ENCODE measurements at regions not wholly inside any gene's neighbourhood (a gene's known extent, or its start where the extent isn't known, plus 50 kb on each side); places are given as distances from the start of the nearest gene placed in this dataset.

- no peaks in the 10 kb centered on the region for H3K9me1 ChIP-seq (ENCODE audit: insufficient read depth, low read length)
- no peaks in the 10 kb centered on the region for H3K36me3 ChIP-seq (ENCODE audit: control insufficient read depth, insufficient read depth, low read length)
- no peak overlapping the region for H3K4me3 ChIP-seq (ENCODE audit: insufficient read depth, low read depth, low read length)
- no peak overlapping the region for H3K18ac ChIP-seq (ENCODE audit: low read depth, low read length)
- in situ Hi-C loops (cut with MboI; ENCODE audit: low sequenced_read_pairs) (no loop called here), intact Hi-C loops (cut with micrococcal nuclease) (no loop called here), dilution Hi-C loops (cut with HindIII; ENCODE audit: low sequenced_read_pairs, unreplicated experiment) (no loop called here)
- H2AK5ac ChIP-seq (ENCODE audit: low read depth, low read length), result no peak overlapping the region
- no peak overlapping the region for H2BK5ac ChIP-seq (ENCODE audit: low read depth, low read length, poor library complexity, severe bottlenecking)
- H4K91ac ChIP-seq (ENCODE audit: insufficient read depth, low read depth, low read length), result no peak overlapping the region
- no peak overlapping the region for H3K56ac ChIP-seq (ENCODE audit: extremely low read depth, insufficient read depth, low read length)
- no CpG with 5 or more reads among the region's 1 CpG for whole genome bisulfite sequencing, 2 experiments (ENCODE audit: extremely low coverage in 2 of 2, insufficient read length in 1 of 2)
- no peak for TF ChIP-seq SMC3 (IDR thresholded peaks at IDR 0.05; ENCODE audit: low read depth, low read length)
- no peak for TF ChIP-seq RAD21 (IDR thresholded peaks at IDR 0.05; ENCODE audit: low read length)
- no peak for TF ChIP-seq ELK1 (IDR thresholded peaks at IDR 0.05; ENCODE audit: borderline replicate concordance, low read depth, low read length)
- no peak for TF ChIP-seq RFX5 (IDR thresholded peaks at IDR 0.05; ENCODE audit: low read depth, low read length)
- no peak for TF ChIP-seq POLR2A (IDR thresholded peaks at IDR 0.05; ENCODE audit: low read depth, low read length)
- no peak overlapping the region for H2AFZ ChIP-seq (replicated peaks; ENCODE audit: low read length, poor library complexity)
- ATAC-seq (ENCODE audit: low read depth) (no peak), DNase-seq (no peak)
- H3K9ac ChIP-seq (ENCODE audit: low read depth, low read length), result no peak overlapping the region
- no peak overlapping the region for H2BK120ac ChIP-seq (ENCODE audit: low read depth, low read length)
- no peak overlapping the region for H2BK15ac ChIP-seq (ENCODE audit: low read depth, low read length)
- no TSS peak for BruUV-seq (replicated peaks)
- no peaks in the 10 kb centered on the region for H3K4me1 ChIP-seq (ENCODE audit: control insufficient read depth, insufficient read depth, low read length)
- H3K4ac ChIP-seq (ENCODE audit: low read depth, low read length), result no peak overlapping the region
- no peak overlapping the region for H2BK20ac ChIP-seq (ENCODE audit: low read depth, low read length)
- H3K9me3 ChIP-seq (ENCODE audit: control insufficient read depth, insufficient read depth, low read length), result no peaks in the 10 kb centered on the region
- no peak overlapping the region for H3K14ac ChIP-seq (replicated peaks; ENCODE audit: low read depth, low read length)
- no peaks in the 10 kb centered on the region for H3K79me1 ChIP-seq (ENCODE audit: low read depth in 1 of 2, low read length in 2 of 2)
- H3K27me3 ChIP-seq (ENCODE audit: control insufficient read depth, insufficient read depth, low read length), result no peaks in the 10 kb centered on the region
- no peak overlapping the region for H2AK9ac ChIP-seq (replicated peaks; ENCODE audit: low read depth, low read length, poor library complexity)
- no peak overlapping the region for H3K23ac ChIP-seq (ENCODE audit: low read depth, low read length)
- H4K20me1 ChIP-seq (ENCODE audit: insufficient read depth, low read length), result no peaks in the 10 kb centered on the region
- ChIA-PET POLR2A (ENCODE audit: unreplicated experiment) (no interaction called here), CTCF (no interaction called here)
- H4K5ac ChIP-seq (ENCODE audit: low read depth, low read length), result no peak overlapping the region
- no peak overlapping the region for H3K4me2 ChIP-seq (ENCODE audit: low read depth, low read length)
- no peak overlapping the region for H4K8ac ChIP-seq (ENCODE audit: low read depth in 2 of 2, low read length in 2 of 2)
- H3K27ac ChIP-seq (ENCODE audit: insufficient read depth, low read length), result no peak overlapping the region
Observed at GRCh38 chr7:121761399-121761798, 111.6 kb upstream of the PTPRZ1 start.

Measured in IMR-90 (cell line).